Kidney epithelial cell (primary cell): ENCODE measurements at regions not wholly inside any gene's neighbourhood (a gene's known extent, or its start where the extent isn't known, plus 50 kb on each side); places are given as distances from the start of the nearest gene placed in this dataset.

Source experiments
- DNase-seq: peaks from one replicate; pipeline ENCODE4 v3.0.0-alpha.2; 2010; ENCODE audit warnings: low read depth
- H3K27me3 ChIP-seq: 2 replicates; pipeline ENCODE4 v1.6.0; 2011; ENCODE audit warnings: low read length; ENCODE audit not compliant: control insufficient read depth, insufficient read depth
- H3K36me3 ChIP-seq: 2 replicates; pipeline ENCODE4 v1.5.1; 2011; ENCODE audit warnings: low read length; ENCODE audit not compliant: control insufficient read depth, insufficient read depth
- H3K4me3 ChIP-seq: 2 replicates; pipeline ENCODE4 v1.5.1; 2011; ENCODE audit warnings: low read depth, mild to moderate bottlenecking, control low read depth, low read length
- CTCF ChIP-seq: IDR thresholded peaks from 2 replicates; pipeline ENCODE4 v1.5.1; 2011; ENCODE audit warnings: mild to moderate bottlenecking, moderate library complexity, low read length, control low read depth, inconsistent platforms; ENCODE audit not compliant: insufficient read depth, poor library complexity, severe bottlenecking

- no peak overlapping the region for H3K4me3 ChIP-seq
- no peaks in the 10 kb centered on the region for H3K27me3 ChIP-seq
- H3K36me3 ChIP-seq, result no peaks in the 10 kb centered on the region
- TF ChIP-seq CTCF, result no peak
- no peak for DNase-seq
Measured at GRCh38 chr2:239466061-239466754, 65.4 kb upstream of the HDAC4 start.

GRCh38 chr2:239465017-239466001 is 64.5 kb upstream of the HDAC4 start:
- Histone ChIP-seq H3K4me3 (no peak overlapping the region), H3K36me3 (no peaks in the 10 kb centered on the region), H3K27me3 (no peaks in the 10 kb centered on the region)
- TF ChIP-seq CTCF, result no peak
- peak; percentile 5 for DNase-seq

GRCh38 chr2:239464166-239465016 is 63.6 kb upstream of the HDAC4 start:
- no peak overlapping the region for H3K4me3 ChIP-seq
- H3K36me3 ChIP-seq, result no peaks in the 10 kb centered on the region
- H3K27me3 ChIP-seq, result no peaks in the 10 kb centered on the region
- no peak for DNase-seq
- no peak for TF ChIP-seq CTCF

GRCh38 chr2:239463541-239464165 is 62.8 kb upstream of the HDAC4 start:
- Histone ChIP-seq H3K27me3 (no peaks in the 10 kb centered on the region), H3K4me3 (no peak overlapping the region), H3K36me3 (no peaks in the 10 kb centered on the region)
- no peak for TF ChIP-seq CTCF
- DNase-seq, result no peak

- Histone ChIP-seq H3K36me3 (no peaks in the 10 kb centered on the region), H3K4me3 (no peak overlapping the region), H3K27me3 (no peaks in the 10 kb centered on the region)
- no peak for DNase-seq
- TF ChIP-seq CTCF, result no peak
Measured at GRCh38 chr2:239462671-239463506, 62.1 kb upstream of the HDAC4 start.
